Heart left ventricle (tissue), 16 donors: ENCODE measurements at regions not wholly inside any gene's neighbourhood (a gene's known extent, or its start where the extent isn't known, plus 50 kb on each side); places are given as distances from the start of the nearest gene placed in this dataset.
A peak's percentile ranks its signal among the peaks of the same experiment; 100 is the strongest.

Experiments used
- ATAC-seq, 4 donors: fragments of 200-7000 bp; cut with Tn5 transposase; one replicate each; pipeline ENCODE4 v1.9.1; 2020 to 2022; ENCODE audit warnings: moderate library complexity in 4 of 4, mild to moderate bottlenecking in 3 of 4, moderate number of reproducible peaks in 1 of 4
- DNase-seq, 5 donors: peaks; one replicate each; pipeline ENCODE4 v3.0.0-alpha.2; 2020
- H3K27ac ChIP-seq, 12 donors: fragments of 200-600 bp; sonication (generic) in 4 of 12; one replicate each; pipeline versions ENCODE4 v1.5.0 to v1.8.0; 2016 to 2022; ENCODE audit warnings: mild to moderate bottlenecking in 2 of 12
- H3K27me3 ChIP-seq, 9 donors: fragments of 200-600 bp; sonication (generic) in 2 of 9; one replicate each; pipeline versions ENCODE4 v1.5.1 to v1.8.0; 2016 to 2022; ENCODE audit warnings: mild to moderate bottlenecking in 3 of 9
- H3K36me3 ChIP-seq, 9 donors: fragments of 200-600 bp; sonication (generic) in 2 of 9; one replicate each; pipeline versions ENCODE4 v1.5.0 to v1.8.0; 2018 to 2022; ENCODE audit warnings: mild to moderate bottlenecking in 2 of 9
- H3K4me1 ChIP-seq, 12 donors: fragments of 200-600 bp; sonication (generic) in 4 of 12; one replicate each; pipeline versions ENCODE4 v1.5.0 to v1.8.0; 2016 to 2022; ENCODE audit warnings: mild to moderate bottlenecking in 3 of 12
- H3K4me3 ChIP-seq, 12 donors: fragments of 200-600 bp; sonication (generic) in 4 of 12; one replicate each; pipeline versions ENCODE4 v1.5.0 to v1.8.0; 2017 to 2022; ENCODE audit warnings: mild to moderate bottlenecking in 9 of 12, moderate library complexity in 4 of 12
- H3K9me3 ChIP-seq, 12 donors: fragments of 200-600 bp; sonication (generic) in 4 of 12; one replicate each; pipeline versions ENCODE4 v1.5.0 to v1.8.0; 2016 to 2022; ENCODE audit warnings: mild to moderate bottlenecking in 1 of 12
- POLR2A ChIP-seq, 2 donors: fragments of 450-650 bp; IDR thresholded peaks; one replicate each; pipeline ENCODE4 v1.6.1; 2017; ENCODE audit warnings: antibody characterized with exemption in 2 of 2, mild to moderate bottlenecking in 2 of 2, moderate library complexity in 2 of 2
- WGBS, 4 donors: extraction: QIAGEN DNeasy Blood & Tissue Kit in 2 of 4; methylation state at CpG; one replicate each; pipeline versions ENCODE4 v1.1.5 to v1.1.7; 2013 to 2018; 5-methylcytosine and 5-hydroxymethylcytosine counted together
- intact Hi-C, 10 donors: fragments of 100-400 bp; cut with DNase I; formaldehyde crosslinking; loops; one replicate each; pipeline versions ENCODE4 v1.11.1 to v1.14.2; 2022
- TF ChIP-seq, protein P1 (sequence below), 12 donors: fragments of 200-600 bp; sonication (generic) in 4 of 12; IDR thresholded peaks; one replicate each; pipeline versions ENCODE4 v1.5.0 to v1.8.0; 2018 to 2022; ENCODE audit warnings: antibody characterized with exemption in 12 of 12, mild to moderate bottlenecking in 5 of 12
- donor health status: ischemic (EF 13 %, LVEDD 7.1; RV severe dilation, severe dysfunction).
- donor health status: healthy with polysubstance abuse.
- donor health status: DM: no; HTN: yes; CAD: no.
- donor health status: DM: no; HTN: no; CAD: no.
- donor health status: ischemic (EF 25% LVEDD 6.9; RV normal size, moderate dysfunction).
- donor health status: ischemic (EF 25% LVEDD 5.7; RV mildly dilated, moderate dysfunction).
- donor health status: healthy.
- donor health status: DM: yes; HTN: yes; CAD: no.
- donor health status: ischemic (EF 35%, LVEDD 5.7; RV mildly dilated, moderate dysfunction).
- donor health status: nonischemic (EF 11% LVEDD 7.7; RV severe dilation, severe dysfunction).
- donor health status: DM: yes; HTN: yes; CAD: no.
- donor health status: PGD.
- donor health status: ischemic (EF 29% LVEDD 5.4; RV normal size, mild dysfunction).
- donor health status: nonischemic (EF 23%, LVEDD 6.1; RV moderate dilation, normal function).

DNA sequence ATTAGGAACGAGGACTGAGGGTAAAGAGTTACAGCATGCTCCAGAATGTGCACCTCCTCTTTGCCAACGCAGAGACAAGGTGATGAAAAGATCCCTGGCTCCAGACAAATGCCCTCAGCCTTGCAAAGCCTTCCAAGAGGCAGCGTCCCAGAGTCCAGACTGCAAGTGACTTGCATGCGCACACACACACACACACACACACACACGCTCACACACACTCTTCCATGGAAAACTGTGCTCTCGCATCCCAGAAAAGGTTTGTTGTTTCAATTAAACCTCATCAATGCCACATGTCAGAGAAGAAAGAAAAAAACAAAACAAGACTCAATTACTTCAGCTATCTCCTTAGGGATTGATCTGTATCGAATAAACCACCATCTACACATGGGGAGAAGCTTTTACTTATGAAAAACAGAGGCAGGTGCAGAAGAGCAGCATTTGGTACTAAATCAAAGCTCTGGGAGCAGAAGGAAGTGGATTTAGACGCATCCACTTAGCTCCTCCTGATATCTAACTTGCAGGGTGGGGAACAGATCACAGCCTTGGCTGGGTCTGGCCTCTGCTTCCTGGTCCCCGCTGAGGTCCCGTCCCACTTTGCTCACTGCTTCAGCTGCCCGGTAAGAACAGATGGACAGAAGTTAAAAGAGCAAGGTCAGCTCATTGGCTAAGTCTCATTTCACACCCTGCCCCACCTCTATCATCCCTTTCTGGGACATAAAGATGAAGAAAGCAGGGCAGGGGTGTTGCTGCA lies 249.8 kb upstream of the BLID start:
- TF ChIP-seq, protein P1, sequence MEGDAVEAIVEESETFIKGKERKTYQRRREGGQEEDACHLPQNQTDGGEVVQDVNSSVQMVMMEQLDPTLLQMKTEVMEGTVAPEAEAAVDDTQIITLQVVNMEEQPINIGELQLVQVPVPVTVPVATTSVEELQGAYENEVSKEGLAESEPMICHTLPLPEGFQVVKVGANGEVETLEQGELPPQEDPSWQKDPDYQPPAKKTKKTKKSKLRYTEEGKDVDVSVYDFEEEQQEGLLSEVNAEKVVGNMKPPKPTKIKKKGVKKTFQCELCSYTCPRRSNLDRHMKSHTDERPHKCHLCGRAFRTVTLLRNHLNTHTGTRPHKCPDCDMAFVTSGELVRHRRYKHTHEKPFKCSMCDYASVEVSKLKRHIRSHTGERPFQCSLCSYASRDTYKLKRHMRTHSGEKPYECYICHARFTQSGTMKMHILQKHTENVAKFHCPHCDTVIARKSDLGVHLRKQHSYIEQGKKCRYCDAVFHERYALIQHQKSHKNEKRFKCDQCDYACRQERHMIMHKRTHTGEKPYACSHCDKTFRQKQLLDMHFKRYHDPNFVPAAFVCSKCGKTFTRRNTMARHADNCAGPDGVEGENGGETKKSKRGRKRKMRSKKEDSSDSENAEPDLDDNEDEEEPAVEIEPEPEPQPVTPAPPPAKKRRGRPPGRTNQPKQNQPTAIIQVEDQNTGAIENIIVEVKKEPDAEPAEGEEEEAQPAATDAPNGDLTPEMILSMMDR (IDR thresholded peaks at IDR 0.05): no peak
- no peak for TF ChIP-seq POLR2A (IDR thresholded peaks at IDR 0.05)
- Histone ChIP-seq H3K27ac (peak overlapping the region in 1 of 12 donors; percentile 22), H3K36me3 (no peaks in the 10 kb centered on the region), H3K4me3 (peak overlapping the region in 5 of 12 donors; percentile 2 to 49 (median 23)), H3K9me3 (no peaks in the 10 kb centered on the region), H3K4me1 (peaks cover 0 to 34% (median 13%) of the 10 kb centered on the region in 12 donors), H3K27me3 (no peaks in the 10 kb centered on the region)
- 38 to 45% (median 40%) methylated on average over 11 of the region's 11 CpGs for WGBS, 4 donors
- intact Hi-C loops: loop anchor here in 3 of 10 donors (10.0 kb wide), 2 partner anchors 69 to 151 kb away; no protein-coding TSS in a partner anchor
- DNase-seq (peak in 2 of 5 donors; percentile 48 to 56), ATAC-seq (peak; percentile 32 to 74 (median 48))

DNA sequence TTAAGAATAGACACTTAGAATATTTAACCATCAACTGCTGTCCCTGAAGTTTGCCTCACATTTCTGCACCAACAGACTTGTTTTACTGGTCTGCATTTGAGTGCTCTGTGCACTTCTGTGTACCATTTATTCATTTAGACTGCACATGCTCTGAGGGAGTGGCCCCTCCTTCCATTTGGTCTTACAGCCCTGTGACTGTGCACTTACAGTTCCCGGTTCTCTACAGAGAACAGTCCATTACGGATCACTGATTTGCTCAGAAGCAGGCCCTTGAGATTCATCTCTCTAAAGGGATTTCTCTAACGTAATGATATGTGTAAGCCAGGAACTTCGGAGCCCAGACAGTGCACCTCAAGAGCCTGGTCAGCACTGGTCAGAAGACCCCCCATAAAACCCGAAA lies 247.3 kb upstream of the BLID start:
- DNase-seq (no peak), ATAC-seq (no peak)
- 70 to 83% (median 73%) methylated on average over 5 of the region's 5 CpGs for WGBS, 4 donors
- no peaks in the 10 kb centered on the region for H3K9me3 ChIP-seq
- no peak overlapping the region for H3K27ac ChIP-seq
- H3K4me1 ChIP-seq: peaks cover 0 to 32% (median 13%) of the 10 kb centered on the region in 12 donors
- no peak for TF ChIP-seq POLR2A (IDR thresholded peaks at IDR 0.05)
- TF ChIP-seq, protein P1 (IDR thresholded peaks at IDR 0.05): no peak
- no peaks in the 10 kb centered on the region for H3K27me3 ChIP-seq
- no peak overlapping the region for H3K4me3 ChIP-seq
- no peaks in the 10 kb centered on the region for H3K36me3 ChIP-seq
- intact Hi-C loops: loop anchor here in 3 of 10 donors (10.0 kb wide), 2 partner anchors 72 to 148 kb away; no protein-coding TSS in a partner anchor

DNA sequence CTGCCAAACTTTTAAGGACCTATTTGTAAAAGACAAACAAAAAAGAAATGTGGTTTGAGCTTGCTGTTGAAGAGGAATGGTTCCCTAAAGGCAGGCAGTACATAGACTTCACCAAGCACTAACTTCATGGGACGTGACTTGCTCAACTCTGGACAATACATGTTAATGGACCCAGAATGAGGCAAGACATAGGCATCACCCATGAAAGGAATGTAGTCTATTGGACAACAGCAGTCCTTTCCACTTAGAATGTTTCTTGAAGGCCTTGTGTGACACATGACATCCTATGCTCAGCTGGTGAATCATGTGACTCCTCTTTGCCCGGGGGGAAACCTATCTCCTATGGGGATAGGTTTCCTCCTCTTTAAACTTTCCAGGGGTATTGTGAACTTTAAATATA lies 246.4 kb upstream of the BLID start:
- ATAC-seq: no peak
- Histone ChIP-seq H3K9me3 (no peaks in the 10 kb centered on the region), H3K27me3 (no peaks in the 10 kb centered on the region), H3K4me1 (peaks cover 0 to 23% (median 6%) of the 10 kb centered on the region in 12 donors), H3K4me3 (no peak overlapping the region), H3K36me3 (no peaks in the 10 kb centered on the region), H3K27ac (no peak overlapping the region)
- 88 to 97% (median 93%) methylated on average over 2 of the region's 2 CpGs for WGBS, 4 donors
- DNase-seq: no peak
- intact Hi-C loops: loop anchor here in 3 of 10 donors (10.0 kb wide), 2 partner anchors 72 to 148 kb away; no protein-coding TSS in a partner anchor
- TF ChIP-seq, protein P1 (IDR thresholded peaks at IDR 0.05): no peak
- TF ChIP-seq POLR2A (IDR thresholded peaks at IDR 0.05): no peak

DNA sequence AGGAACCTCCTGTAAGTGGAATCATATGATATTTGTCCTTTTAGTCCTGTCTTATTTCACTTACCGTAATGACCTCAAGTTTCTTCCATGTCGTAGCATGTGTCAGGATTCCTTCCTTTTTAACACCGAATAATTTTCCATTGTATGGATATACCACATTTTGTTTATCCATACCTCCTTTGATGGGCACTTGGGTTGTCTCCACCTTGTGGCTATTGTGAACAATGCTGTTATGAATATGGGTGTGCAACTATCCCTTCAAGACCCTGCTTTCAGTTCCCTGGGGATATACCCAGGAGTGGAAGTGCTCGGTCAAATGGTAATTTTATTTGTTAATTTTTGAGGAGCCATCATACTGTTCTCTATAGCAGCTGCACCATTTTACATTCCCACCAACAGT lies 244.9 kb upstream of the BLID start:
- WGBS, 4 donors: 95 to 98% (median 96%) methylated on average over 4 of the region's 4 CpGs
- no peak overlapping the region for H3K4me3 ChIP-seq
- TF ChIP-seq, protein P1 (IDR thresholded peaks at IDR 0.05): peak in 1 of 12 donors; percentile 13
- no peak for TF ChIP-seq POLR2A (IDR thresholded peaks at IDR 0.05)
- H3K9me3 ChIP-seq: no peaks in the 10 kb centered on the region
- H3K4me1 ChIP-seq: peaks cover 0 to 16% (median under 1%) of the 10 kb centered on the region in 12 donors
- no peak for ATAC-seq
- H3K27ac ChIP-seq: no peak overlapping the region
- no peak for DNase-seq
- intact Hi-C loops: loop anchor here in 3 of 10 donors (10.0 kb wide), 2 partner anchors 74 to 146 kb away; no protein-coding TSS in a partner anchor
- no peaks in the 10 kb centered on the region for H3K27me3 ChIP-seq
- H3K36me3 ChIP-seq: no peaks in the 10 kb centered on the region
